Stimulated activated CD4-positive, alpha-beta T cell treated with anti-CD3 and anti-CD28 coated beads, Interleukin-12 subunit alpha, Interleukin-12 subunit beta, amount 100 ng/mL, for 24 hours (primary cell): ENCODE measurements at regions not wholly inside any gene's neighbourhood (a gene's known extent, or its start where the extent isn't known, plus 50 kb on each side); places are given as distances from the start of the nearest gene placed in this dataset.
"Not testable (repeated sequence)": the region's sequence is repeated elsewhere in the genome, so short reads cannot be mapped to it uniquely, and the experiment has no call there.

Experiments used
- DNase-seq, 2 experiments: peaks; one replicate each; pipeline ENCODE4 v3.0.0-alpha.2; 2020; ENCODE audit warnings: low read depth in 2 of 2

GRCh38 chr21:27077501-27077900 is 110.6 kb upstream of the ADAMTS5 start:
- no peak for DNase-seq

- DNase-seq: no peak
Observed at GRCh38 chr21:27076025-27076424, 109.1 kb upstream of the ADAMTS5 start.

GRCh38 chr21:27070861-27071670 is 104.2 kb upstream of the ADAMTS5 start:
- no peak for DNase-seq

GRCh38 chr21:27068811-27069210 is 101.9 kb upstream of the ADAMTS5 start:
- DNase-seq: no peak

- DNase-seq: no peak
Observed at GRCh38 chr21:27067226-27067625, 100.3 kb upstream of the ADAMTS5 start.

GRCh38 chr21:27062443-27062842 is 95.6 kb upstream of the ADAMTS5 start:
- DNase-seq: no peak

GRCh38 chr21:27061770-27062169 is 94.9 kb upstream of the ADAMTS5 start:
- no peak for DNase-seq

- no peak for DNase-seq
Observed at GRCh38 chr21:27060190-27060589, 93.3 kb upstream of the ADAMTS5 start.

- no peak for DNase-seq
Observed at GRCh38 chr21:27058673-27059605, 92.1 kb upstream of the ADAMTS5 start.

- DNase-seq: no peak
Observed at GRCh38 chr21:27057997-27058396, 91.1 kb upstream of the ADAMTS5 start.

- DNase-seq: no peak
Observed at GRCh38 chr21:27047658-27048314, 80.9 kb upstream of the ADAMTS5 start.

GRCh38 chr21:27047283-27047657 is 80.4 kb upstream of the ADAMTS5 start:
- no peak for DNase-seq

GRCh38 chr21:27045281-27045985 is 78.5 kb upstream of the ADAMTS5 start:
- DNase-seq: no peak

- no peak for DNase-seq
Observed at GRCh38 chr21:27043377-27043776, 76.5 kb upstream of the ADAMTS5 start.

- DNase-seq: no peak
Observed at GRCh38 chr21:27040738-27041469, 74.0 kb upstream of the ADAMTS5 start.

- DNase-seq: no peak
Observed at GRCh38 chr21:27036736-27037301, 69.9 kb upstream of the ADAMTS5 start.

- no peak for DNase-seq
Observed at GRCh38 chr21:27035791-27036190, 68.9 kb upstream of the ADAMTS5 start.

- DNase-seq: no peak
Observed at GRCh38 chr21:27034796-27035195, 67.9 kb upstream of the ADAMTS5 start.

- no peak for DNase-seq
Observed at GRCh38 chr21:27033471-27033870, 66.6 kb upstream of the ADAMTS5 start.

GRCh38 chr21:27026501-27026900 is 59.6 kb upstream of the ADAMTS5 start:
- no peak for DNase-seq

GRCh38 chr21:27025708-27026107 is 58.8 kb upstream of the ADAMTS5 start:
- not testable (repeated sequence) for DNase-seq
